H9 (cell line): ENCODE measurements at regions not wholly inside any gene's neighbourhood (a gene's known extent, or its start where the extent isn't known, plus 50 kb on each side); places are given as distances from the start of the nearest gene placed in this dataset.

Experiments used
- DNase-seq: peaks from one replicate; pipeline ENCODE4 v3.0.0-alpha.2; 2017
- H2AFZ ChIP-seq: one replicate; pipeline ENCODE4 v1.6.1; 2013; ENCODE audit warnings: mild to moderate bottlenecking, low read length, control low read depth, moderate library complexity
- H2AK5ac ChIP-seq: 2 replicates; pipeline ENCODE4 v1.6.1; 2013; ENCODE audit warnings: low read length, control low read depth, mixed read lengths; ENCODE audit not compliant: insufficient read length
- H2BK120ac ChIP-seq: one replicate; pipeline ENCODE4 v1.6.1; 2013; ENCODE audit warnings: low read depth, mild to moderate bottlenecking, low read length, control low read depth, inconsistent platforms; ENCODE audit not compliant: poor library complexity, severe bottlenecking
- H2BK12ac ChIP-seq: 2 replicates; pipeline ENCODE4 v1.6.1; 2013; ENCODE audit warnings: low read length, control low read depth, mixed read lengths, low read depth; ENCODE audit not compliant: insufficient read length
- H2BK15ac ChIP-seq: 2 replicates; pipeline ENCODE4 v1.6.1; 2013; ENCODE audit warnings: low read depth, low read length, control low read depth
- H2BK20ac ChIP-seq: one replicate; pipeline ENCODE4 v1.6.1; 2013; ENCODE audit warnings: low read depth, mild to moderate bottlenecking, low read length, control low read depth, inconsistent platforms; ENCODE audit not compliant: poor library complexity, severe bottlenecking
- H2BK5ac ChIP-seq: 2 replicates; pipeline ENCODE4 v1.6.1; 2013; ENCODE audit warnings: low read length, control low read depth, mixed read lengths; ENCODE audit not compliant: insufficient read length
- H3K14ac ChIP-seq: 2 replicates; pipeline ENCODE4 v1.6.1; 2013; ENCODE audit warnings: low read length, control low read depth; ENCODE audit not compliant: insufficient read depth
- H3K18ac ChIP-seq: 2 replicates; pipeline ENCODE4 v1.6.1; 2013; ENCODE audit warnings: low read depth, mild to moderate bottlenecking, mixed read lengths, low read length, control low read depth; ENCODE audit not compliant: insufficient read length
- H3K23ac ChIP-seq: 2 replicates; pipeline ENCODE4 v1.6.1; 2013; ENCODE audit warnings: low read length, control low read depth, mixed read lengths, low read depth; ENCODE audit not compliant: insufficient read length
- H3K23me2 ChIP-seq: 2 replicates; pipeline ENCODE4 v1.6.1; 2013; ENCODE audit warnings: low read depth, mild to moderate bottlenecking, mixed read lengths, low read length, control low read depth; ENCODE audit not compliant: insufficient read length, poor library complexity, severe bottlenecking
- H3K27ac ChIP-seq: 2 replicates; pipeline ENCODE4 v1.5.1; 2013; ENCODE audit warnings: low read length, control low read depth, mixed read lengths, low read depth; ENCODE audit not compliant: insufficient read length
- H3K27me3 ChIP-seq: 2 replicates; pipeline ENCODE4 v1.6.1; 2013; ENCODE audit warnings: low read length, control low read depth, inconsistent platforms; ENCODE audit not compliant: insufficient read depth
- H3K4ac ChIP-seq: 2 replicates; pipeline ENCODE4 v1.6.1; 2013; ENCODE audit warnings: low read depth, mild to moderate bottlenecking, control low read depth, inconsistent platforms, low read length, moderate library complexity
- H3K4me1 ChIP-seq: 2 replicates; pipeline ENCODE4 v1.6.1; 2013; ENCODE audit warnings: low read length, control low read depth, inconsistent platforms; ENCODE audit not compliant: insufficient read depth
- H3K4me2 ChIP-seq: 2 replicates; pipeline ENCODE4 v1.6.1; 2013; ENCODE audit warnings: low read length, control low read depth, mixed read lengths; ENCODE audit not compliant: insufficient read length, insufficient read depth
- H3K56ac ChIP-seq: 2 replicates; pipeline ENCODE4 v1.6.1; 2013; ENCODE audit warnings: low read depth, mild to moderate bottlenecking, mixed read lengths, low read length, control low read depth; ENCODE audit not compliant: insufficient read length
- H3K79me1 ChIP-seq: 2 replicates; pipeline ENCODE4 v1.6.1; 2013; ENCODE audit warnings: low read depth, mild to moderate bottlenecking, moderate library complexity, low read length, control low read depth, inconsistent platforms; ENCODE audit not compliant: insufficient read depth, poor library complexity, severe bottlenecking
- H3K79me2 ChIP-seq: 2 replicates; pipeline ENCODE4 v1.6.1; 2013; ENCODE audit warnings: low read length, control low read depth, inconsistent platforms; ENCODE audit not compliant: insufficient read depth
- H3K9ac ChIP-seq: 2 replicates; pipeline ENCODE4 v1.6.1; 2013; ENCODE audit warnings: low read length, control low read depth, mixed read lengths; ENCODE audit not compliant: insufficient read length; ENCODE audit errors: extremely low read depth
- H3K9me3 ChIP-seq: one replicate; pipeline ENCODE4 v1.6.1; 2013; ENCODE audit warnings: low read depth, low read length, inconsistent platforms; ENCODE audit not compliant: control insufficient read depth
- H3T11ph ChIP-seq: one replicate; pipeline ENCODE4 v1.6.1; 2013; ENCODE audit warnings: mild to moderate bottlenecking, low read length, control low read depth, inconsistent platforms
- H4K20me1 ChIP-seq: one replicate; pipeline ENCODE4 v1.6.1; 2013; ENCODE audit not compliant: control insufficient read depth, insufficient read length, insufficient read depth
- H4K5ac ChIP-seq: 2 replicates; pipeline ENCODE4 v1.6.1; 2013; ENCODE audit warnings: low read depth, mild to moderate bottlenecking, mixed read lengths, low read length, control low read depth; ENCODE audit not compliant: insufficient read length
- H4K8ac ChIP-seq: replicated peaks from 2 replicates; pipeline ENCODE4 v1.6.1; 2013; ENCODE audit warnings: low read length, control low read depth, mixed read lengths, low read depth; ENCODE audit not compliant: insufficient read length
- H4K91ac ChIP-seq: 2 replicates; pipeline ENCODE4 v1.6.1; 2013; ENCODE audit warnings: low read depth, mild to moderate bottlenecking, moderate library complexity, mixed read lengths, low read length, control low read depth; ENCODE audit not compliant: insufficient read length
- H3K27ac Mint-ChIP-seq, 3 experiments: 2 replicates in 2 of 3; 3 replicates in 1 of 3; pipeline ENCODE4 v1.8.0; 2020 to 2021; ENCODE audit warnings: mixed read lengths in 3 of 3, mild to moderate bottlenecking in 1 of 3, moderate library complexity in 1 of 3
- H3K27me3 Mint-ChIP-seq: 2 replicates; pipeline ENCODE4 v1.8.0; 2021; ENCODE audit warnings: low read depth, mild to moderate bottlenecking, moderate library complexity, mixed read lengths
- H3K36me3 Mint-ChIP-seq, 3 experiments: 2 replicates in 2 of 3; 3 replicates in 1 of 3; pipeline ENCODE4 v1.8.0; 2020 to 2021; ENCODE audit warnings: low read depth in 3 of 3, mixed read lengths in 3 of 3; ENCODE audit not compliant: insufficient read depth in 1 of 3
- H3K4me1 Mint-ChIP-seq, 2 experiments: 2 replicates each; pipeline ENCODE4 v1.8.0; 2020; ENCODE audit warnings: mixed read lengths in 2 of 2
- H3K4me3 Mint-ChIP-seq, 2 experiments: 2 replicates in 1 of 2; 3 replicates in 1 of 2; pipeline ENCODE4 v1.8.0; 2020 to 2021; ENCODE audit warnings: mild to moderate bottlenecking in 2 of 2, mixed read lengths in 2 of 2, moderate library complexity in 1 of 2
- H3K9me3 Mint-ChIP-seq, 2 experiments: 2 replicates in 1 of 2; 3 replicates in 1 of 2; pipeline ENCODE4 v1.8.0; 2020; ENCODE audit warnings: mild to moderate bottlenecking in 2 of 2, mixed read lengths in 2 of 2, moderate library complexity in 1 of 2
- WGBS: extraction: QIAGEN DNeasy Blood & Tissue Kit; methylation state at CpG from one replicate; pipeline ENCODE4 v1.1.7; 2013; ENCODE audit warnings: missing lambda C conversion rate, low lambda C conversion rate, mixed read lengths; ENCODE audit not compliant: insufficient read length; ENCODE audit errors: extremely low coverage; 5-methylcytosine and 5-hydroxymethylcytosine counted together
- TF ChIP-seq, protein P1 (sequence below): fragments of 200-600 bp; sonication (generic); conservative IDR thresholded peaks from 3 replicates; pipeline ENCODE4 v1.8.0; 2021; ENCODE audit warnings: antibody characterized with exemption, mild to moderate bottlenecking

DNA sequence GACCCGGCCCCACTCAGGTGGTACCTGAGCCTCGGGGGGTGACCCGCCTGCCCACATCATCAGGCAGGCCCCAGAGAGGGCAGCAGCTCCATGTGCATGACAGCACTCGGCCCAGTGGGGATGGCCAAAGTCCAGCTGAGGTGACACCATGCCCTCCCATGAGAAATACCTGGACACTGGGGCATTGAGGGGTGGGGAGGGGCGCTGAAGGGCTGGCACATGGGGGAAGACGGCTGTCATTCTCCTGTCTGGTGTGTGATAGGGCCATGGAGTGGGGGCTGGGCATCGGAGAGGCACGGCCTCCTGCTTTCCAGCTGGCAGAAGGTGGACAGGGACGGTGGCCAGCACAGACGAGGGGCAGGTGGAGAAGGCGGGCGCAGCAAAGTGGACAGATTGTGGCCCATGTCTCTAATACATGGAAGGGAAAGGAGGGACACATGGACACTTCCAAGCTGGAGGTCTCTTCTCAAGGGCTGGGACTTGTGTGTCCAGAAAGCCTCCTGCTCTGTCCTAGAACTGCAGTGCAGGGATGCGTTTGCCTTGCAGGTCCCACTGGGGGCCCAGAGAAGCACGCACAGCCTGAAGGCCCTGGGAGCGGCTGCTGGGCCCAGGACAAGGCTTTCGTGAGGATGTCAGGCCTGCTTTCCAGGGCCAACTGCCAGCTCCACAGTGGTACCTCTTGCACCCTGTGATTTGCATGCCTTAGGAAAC, 302.2 kb downstream of the NDUFA10 start:
- peak; percentile 20 for DNase-seq
- no peaks in the 10 kb centered on the region; the same call in 1 of the 2 replicates for H3K27me3 Mint-ChIP-seq
- H3K4ac ChIP-seq, result no peak overlapping the region
- no peak overlapping the region for H3T11ph ChIP-seq
- H3K4me1 Mint-ChIP-seq, result peaks cover 0 to 11% of the 10 kb centered on the region in 2 experiments; a peak in 3 of 4 replicates
- no peak overlapping the region for H2BK12ac ChIP-seq
- no peaks in the 10 kb centered on the region for H3K79me2 ChIP-seq
- H3K36me3 Mint-ChIP-seq, result peaks cover 0 to 3% (median 0%) of the 10 kb centered on the region in 3 experiments; a peak in 1 of 7 replicates
- no peak overlapping the region for H2BK20ac ChIP-seq
- no peaks in the 10 kb centered on the region for H3K4me1 ChIP-seq
- H3K9ac ChIP-seq, result no peak overlapping the region
- H4K91ac ChIP-seq, result no peak overlapping the region
- H3K27me3 ChIP-seq, result no peaks in the 10 kb centered on the region
- WGBS, result no CpG with 5 or more reads among the region's 16 CpGs
- no peak overlapping the region for H4K8ac ChIP-seq
- no peak overlapping the region for H2BK15ac ChIP-seq
- no peak overlapping the region for H3K18ac ChIP-seq
- no peak overlapping the region for H3K23ac ChIP-seq
- H3K9me3 Mint-ChIP-seq, result peaks cover 4 to 8% of the 10 kb centered on the region in 2 experiments; a peak in 3 of 5 replicates
- no peak overlapping the region for H3K56ac ChIP-seq
- no peaks in the 10 kb centered on the region for H4K20me1 ChIP-seq
- H3K79me1 ChIP-seq, result no peaks in the 10 kb centered on the region
- H2BK5ac ChIP-seq, result no peak overlapping the region
- H2AK5ac ChIP-seq, result no peak overlapping the region
- no peak overlapping the region for H2BK120ac ChIP-seq
- no peak overlapping the region for H4K5ac ChIP-seq
- H3K14ac ChIP-seq, result no peak overlapping the region; the same call in 1 of the 2 replicates
- H3K9me3 ChIP-seq, result no peaks in the 10 kb centered on the region
- no peak overlapping the region for H3K27ac ChIP-seq
- no peak overlapping the region for H3K4me3 Mint-ChIP-seq
- H3K27ac Mint-ChIP-seq, result no peak overlapping the region; a peak in 1 of 7 replicates
- TF ChIP-seq, protein P1, sequence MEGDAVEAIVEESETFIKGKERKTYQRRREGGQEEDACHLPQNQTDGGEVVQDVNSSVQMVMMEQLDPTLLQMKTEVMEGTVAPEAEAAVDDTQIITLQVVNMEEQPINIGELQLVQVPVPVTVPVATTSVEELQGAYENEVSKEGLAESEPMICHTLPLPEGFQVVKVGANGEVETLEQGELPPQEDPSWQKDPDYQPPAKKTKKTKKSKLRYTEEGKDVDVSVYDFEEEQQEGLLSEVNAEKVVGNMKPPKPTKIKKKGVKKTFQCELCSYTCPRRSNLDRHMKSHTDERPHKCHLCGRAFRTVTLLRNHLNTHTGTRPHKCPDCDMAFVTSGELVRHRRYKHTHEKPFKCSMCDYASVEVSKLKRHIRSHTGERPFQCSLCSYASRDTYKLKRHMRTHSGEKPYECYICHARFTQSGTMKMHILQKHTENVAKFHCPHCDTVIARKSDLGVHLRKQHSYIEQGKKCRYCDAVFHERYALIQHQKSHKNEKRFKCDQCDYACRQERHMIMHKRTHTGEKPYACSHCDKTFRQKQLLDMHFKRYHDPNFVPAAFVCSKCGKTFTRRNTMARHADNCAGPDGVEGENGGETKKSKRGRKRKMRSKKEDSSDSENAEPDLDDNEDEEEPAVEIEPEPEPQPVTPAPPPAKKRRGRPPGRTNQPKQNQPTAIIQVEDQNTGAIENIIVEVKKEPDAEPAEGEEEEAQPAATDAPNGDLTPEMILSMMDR, result no peak
- H3K4me2 ChIP-seq, result no peak overlapping the region
- no peaks in the 10 kb centered on the region for H3K23me2 ChIP-seq
- H2AFZ ChIP-seq, result no peak overlapping the region
